ENCODE measurements at regions not wholly inside any gene's neighbourhood (a gene's known extent, or its start where the extent isn't known, plus 50 kb on each side); places are given as distances from the start of the nearest gene placed in this dataset.

GRCh38 chr13:111013196-111013595 is 98.3 kb upstream of the ANKRD10 start (continued):
- no peak for TF ChIP-seq ZNF462 (CRISPR knock-in tag; IDR thresholded peaks at IDR 0.05)
- TF ChIP-seq ZNF114 (CRISPR knock-in tag; IDR thresholded peaks at IDR 0.05), result no peak
- no peak for TF ChIP-seq ZNF331 (CRISPR knock-in tag; IDR thresholded peaks at IDR 0.05; ENCODE audit: low read depth)
- no peak for TF ChIP-seq POLR2AphosphoS5 (IDR thresholded peaks at IDR 0.05; ENCODE audit: low read depth)
- no peak for TF ChIP-seq STAT1 (IDR thresholded peaks at IDR 0.05; ENCODE audit: unreplicated experiment)
- no peak for TF ChIP-seq CREB1 (CRISPR knock-in tag; IDR thresholded peaks at IDR 0.05; ENCODE audit: low read depth)
- no peak for TF ChIP-seq EZH2 (IDR thresholded peaks at IDR 0.05; ENCODE audit: low read depth, unreplicated experiment)
- TF ChIP-seq JUNB (IDR thresholded peaks at IDR 0.05; ENCODE audit: unreplicated experiment), result no peak

DNA sequence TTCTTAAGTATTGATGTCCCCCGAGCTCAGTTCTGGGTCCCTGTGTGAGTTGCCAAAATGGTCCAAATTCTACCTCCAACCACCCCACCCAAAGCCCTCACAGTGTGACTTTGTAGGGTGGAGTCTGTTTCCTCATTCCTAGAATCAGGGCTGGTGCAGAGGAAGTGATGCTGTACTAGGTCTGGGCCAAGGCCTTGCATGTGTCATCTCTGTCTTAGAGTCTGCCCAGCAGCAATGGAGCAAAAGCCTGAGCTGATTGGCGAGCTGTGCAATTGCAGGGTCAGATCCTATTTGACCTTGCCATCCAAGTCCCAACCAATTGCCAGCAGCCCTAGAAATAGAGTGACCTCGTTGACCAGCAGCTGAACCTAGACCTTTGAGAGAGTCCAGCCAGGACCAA is 97.0 kb upstream of the ANKRD10 start:
- Mint-ChIP-seq H3K36me3 (ENCODE audit: low read depth) (no peaks in the 10 kb centered on the region), H3K4me3 (no peak overlapping the region), H3K4me1 (peaks cover 2% of the 10 kb centered on the region; the same call in 2 of the 3 replicates), H3K27ac (no peak overlapping the region), H3K27me3 (ENCODE audit: insufficient read depth, low read depth, poor library complexity) (no peaks in the 10 kb centered on the region), H3K9me3 (no peaks in the 10 kb centered on the region)
- no peak overlapping the region for H3K27ac ChIP-seq (ENCODE audit: low read depth)
- H3K79me2 ChIP-seq (replicated peaks; ENCODE audit: insufficient read depth), result no peaks in the 10 kb centered on the region
- H4K20me1 ChIP-seq (replicated peaks; ENCODE audit: insufficient read depth), result no peaks in the 10 kb centered on the region
- no peaks in the 10 kb centered on the region for H3K36me3 ChIP-seq (ENCODE audit: insufficient read depth)
- DNase-seq (ENCODE audit: low spot score), result no peak
- no peak overlapping the region for H2AFZ ChIP-seq
- no peaks in the 10 kb centered on the region for H3K4me1 ChIP-seq (ENCODE audit: insufficient read depth)
- H3K4me3 ChIP-seq, result no peak overlapping the region
- no peaks in the 10 kb centered on the region for H3F3A ChIP-seq (replicated peaks; ENCODE audit: low read depth)
- H3K27me3 ChIP-seq (ENCODE audit: insufficient read depth), result no peaks in the 10 kb centered on the region
- no peak overlapping the region for H3K4me2 ChIP-seq
- no peak for ATAC-seq
- peaks cover 9% of the 10 kb centered on the region; the same call in 1 of the 2 replicates for H3K9me2 ChIP-seq (ENCODE audit: insufficient read depth)
- TF ChIP-seq, protein P1, sequence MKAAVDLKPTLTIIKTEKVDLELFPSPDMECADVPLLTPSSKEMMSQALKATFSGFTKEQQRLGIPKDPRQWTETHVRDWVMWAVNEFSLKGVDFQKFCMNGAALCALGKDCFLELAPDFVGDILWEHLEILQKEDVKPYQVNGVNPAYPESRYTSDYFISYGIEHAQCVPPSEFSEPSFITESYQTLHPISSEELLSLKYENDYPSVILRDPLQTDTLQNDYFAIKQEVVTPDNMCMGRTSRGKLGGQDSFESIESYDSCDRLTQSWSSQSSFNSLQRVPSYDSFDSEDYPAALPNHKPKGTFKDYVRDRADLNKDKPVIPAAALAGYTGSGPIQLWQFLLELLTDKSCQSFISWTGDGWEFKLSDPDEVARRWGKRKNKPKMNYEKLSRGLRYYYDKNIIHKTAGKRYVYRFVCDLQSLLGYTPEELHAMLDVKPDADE (IDR thresholded peaks at IDR 0.05), result no peak
- TF ChIP-seq POLR2AphosphoS5 (IDR thresholded peaks at IDR 0.05; ENCODE audit: low read depth) (no peak), EZH2 (IDR thresholded peaks at IDR 0.05; ENCODE audit: low read depth, unreplicated experiment) (no peak), CREB1 (CRISPR knock-in tag; IDR thresholded peaks at IDR 0.05; ENCODE audit: low read depth) (no peak), ZNF462 (CRISPR knock-in tag; IDR thresholded peaks at IDR 0.05) (no peak), ZNF114 (CRISPR knock-in tag; IDR thresholded peaks at IDR 0.05) (no peak)

All from GM23338 (cell line).